Suprapubic skin (tissue), 4 donors: ENCODE measurements at regions not wholly inside any gene's neighbourhood (a gene's known extent, or its start where the extent isn't known, plus 50 kb on each side); places are given as distances from the start of the nearest gene placed in this dataset.

Source experiments
- DNase-seq, 2 donors: peaks; one replicate each; pipeline ENCODE4 v3.0.0-alpha.2; 2019; ENCODE audit warnings: low spot score in 2 of 2
- H3K27ac ChIP-seq: fragments of 200-600 bp; sonication (generic); one replicate; pipeline ENCODE4 v1.5.1; 2019
- H3K27me3 ChIP-seq: fragments of 200-600 bp; sonication (generic); one replicate; pipeline ENCODE4 v1.5.1; 2019
- H3K36me3 ChIP-seq: fragments of 200-600 bp; sonication (generic); one replicate; pipeline ENCODE4 v1.5.1; 2019
- H3K4me1 ChIP-seq: fragments of 200-600 bp; sonication (generic); one replicate; pipeline ENCODE4 v1.5.1; 2019
- H3K4me3 ChIP-seq: fragments of 200-600 bp; sonication (generic); one replicate; pipeline ENCODE4 v1.5.1; 2019; ENCODE audit warnings: mild to moderate bottlenecking
- H3K9me3 ChIP-seq: fragments of 200-600 bp; sonication (generic); one replicate; pipeline ENCODE4 v1.5.1; 2019
- CTCF ChIP-seq, 2 donors: fragments of 200-600 bp in 1 of 2; fragments of 450-650 bp in 1 of 2; sonication (generic) in 1 of 2; IDR thresholded peaks; one replicate each; pipeline ENCODE4 v1.5.1; 2016 to 2019; ENCODE audit warnings: antibody characterized with exemption in 2 of 2, mild to moderate bottlenecking in 1 of 2, moderate library complexity in 1 of 2
- EP300 ChIP-seq: sonication (generic); formaldehyde crosslinking; IDR thresholded peaks from one replicate; pipeline ENCODE4 v1.6.1; 2017; ENCODE audit warnings: antibody characterized with exemption
- POLR2A ChIP-seq, 2 donors: fragments of 450-650 bp; IDR thresholded peaks; one replicate each; pipeline ENCODE4 v1.6.1; 2017; ENCODE audit warnings: antibody characterized with exemption in 2 of 2, mild to moderate bottlenecking in 2 of 2, moderate library complexity in 2 of 2
- POLR2AphosphoS5 ChIP-seq, 3 donors: sonication (generic); formaldehyde crosslinking; IDR thresholded peaks; one replicate each; pipeline ENCODE4 v1.6.1; 2017; ENCODE audit warnings: antibody characterized with exemption in 3 of 3
- WGBS: methylation state at CpG from one replicate; pipeline ENCODE4 v1.1.5; 2018; 5-methylcytosine and 5-hydroxymethylcytosine counted together

- H3K4me3 ChIP-seq = no peak overlapping the region
- DNase-seq = no peak
- no peak overlapping the region for H3K27ac ChIP-seq
- no peaks in the 10 kb centered on the region for H3K9me3 ChIP-seq
- no peaks in the 10 kb centered on the region for H3K36me3 ChIP-seq
- no peaks in the 10 kb centered on the region for H3K27me3 ChIP-seq
- no peak for TF ChIP-seq CTCF (IDR thresholded peaks at IDR 0.05)
- no peak for TF ChIP-seq POLR2A (IDR thresholded peaks at IDR 0.05)
- no peak for TF ChIP-seq EP300
- TF ChIP-seq POLR2AphosphoS5 (IDR thresholded peaks at IDR 0.05) = no peak
- H3K4me1 ChIP-seq = no peaks in the 10 kb centered on the region
- 31% methylated on average over 1 of the region's 1 CpG for WGBS
These were observed 613.3 kb downstream of the TUSC7 start for GRCh38 chr3:117322866-117323265.

- WGBS = 84% methylated on average over 3 of the region's 3 CpGs
- no peaks in the 10 kb centered on the region for H3K4me1 ChIP-seq
- no peaks in the 10 kb centered on the region for H3K9me3 ChIP-seq
- no peaks in the 10 kb centered on the region for H3K36me3 ChIP-seq
- H3K27me3 ChIP-seq = no peaks in the 10 kb centered on the region
- H3K4me3 ChIP-seq = no peak overlapping the region
- no peak overlapping the region for H3K27ac ChIP-seq
- no peak for TF ChIP-seq EP300
- TF ChIP-seq POLR2A (IDR thresholded peaks at IDR 0.05) = no peak
- no peak for TF ChIP-seq CTCF (IDR thresholded peaks at IDR 0.05)
- TF ChIP-seq POLR2AphosphoS5 (IDR thresholded peaks at IDR 0.05) = no peak
- DNase-seq = no peak
These were observed 637.3 kb downstream of the TUSC7 start for GRCh38 chr3:117346901-117347300.

GRCh38 chr3:117348884-117349283, 639.3 kb downstream of the TUSC7 start:
- Histone ChIP-seq H3K27me3 (no peaks in the 10 kb centered on the region), H3K27ac (no peak overlapping the region), H3K9me3 (no peaks in the 10 kb centered on the region), H3K36me3 (no peaks in the 10 kb centered on the region), H3K4me1 (no peaks in the 10 kb centered on the region), H3K4me3 (no peak overlapping the region)
- WGBS = 73% methylated on average over 1 of the region's 1 CpG
- TF ChIP-seq CTCF (IDR thresholded peaks at IDR 0.05) = no peak
- TF ChIP-seq POLR2AphosphoS5 (IDR thresholded peaks at IDR 0.05) = no peak
- TF ChIP-seq POLR2A (IDR thresholded peaks at IDR 0.05) = no peak
- no peak for TF ChIP-seq EP300
- DNase-seq = no peak

- no peaks in the 10 kb centered on the region for H3K27me3 ChIP-seq
- H3K4me1 ChIP-seq = no peaks in the 10 kb centered on the region
- 94% methylated on average over 1 of the region's 1 CpG for WGBS
- TF ChIP-seq POLR2AphosphoS5 (IDR thresholded peaks at IDR 0.05) (no peak), EP300 (no peak), POLR2A (IDR thresholded peaks at IDR 0.05) (no peak), CTCF (IDR thresholded peaks at IDR 0.05) (no peak)
- H3K27ac ChIP-seq = no peak overlapping the region
- no peak overlapping the region for H3K4me3 ChIP-seq
- DNase-seq = no peak
- no peaks in the 10 kb centered on the region for H3K9me3 ChIP-seq
- no peaks in the 10 kb centered on the region for H3K36me3 ChIP-seq
These were observed 640.0 kb downstream of the TUSC7 start for GRCh38 chr3:117349566-117349965.

GRCh38 chr3:117350371-117350770, 640.8 kb downstream of the TUSC7 start:
- TF ChIP-seq EP300 (no peak), POLR2AphosphoS5 (IDR thresholded peaks at IDR 0.05) (no peak), POLR2A (IDR thresholded peaks at IDR 0.05) (no peak), CTCF (IDR thresholded peaks at IDR 0.05) (no peak)
- no peak for DNase-seq
- Histone ChIP-seq H3K36me3 (no peaks in the 10 kb centered on the region), H3K4me1 (no peaks in the 10 kb centered on the region), H3K9me3 (no peaks in the 10 kb centered on the region), H3K27ac (no peak overlapping the region), H3K27me3 (no peaks in the 10 kb centered on the region), H3K4me3 (no peak overlapping the region)
- WGBS = 38% methylated on average over 3 of the region's 3 CpGs
